Stimulated activated CD8-positive, alpha-beta memory T cell treated with anti-CD3 and anti-CD28 coated beads, Interleukin-2, amount 100 ng/mL, for 1 hour (primary cell): ENCODE measurements at regions not wholly inside any gene's neighbourhood (a gene's known extent, or its start where the extent isn't known, plus 50 kb on each side); places are given as distances from the start of the nearest gene placed in this dataset.

Experiments used
- DNase-seq, 2 donors: peaks; one replicate each; pipeline ENCODE4 v3.0.0-alpha.2; 2020; ENCODE audit warnings: low read depth in 2 of 2

DNA sequence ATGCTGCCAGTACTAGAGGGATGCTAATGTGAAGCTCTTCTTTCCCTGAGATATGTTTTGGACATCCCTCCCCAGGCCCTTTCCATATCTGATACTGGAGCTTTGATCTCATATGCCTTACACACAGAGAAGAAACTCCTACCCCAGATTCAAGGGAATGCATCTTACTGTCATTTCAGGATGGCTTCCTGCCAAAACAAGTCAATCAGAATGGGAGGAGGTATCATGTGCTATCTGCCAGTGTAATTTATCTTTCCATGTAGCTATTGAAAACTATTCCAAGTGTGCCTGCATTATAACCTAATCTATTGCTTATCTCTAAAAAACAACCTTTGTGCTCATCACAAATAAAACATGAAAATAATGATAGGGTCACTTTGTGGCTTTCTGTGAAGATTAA, 269.9 kb upstream of the SETBP1 start:
- no peak for DNase-seq

DNA sequence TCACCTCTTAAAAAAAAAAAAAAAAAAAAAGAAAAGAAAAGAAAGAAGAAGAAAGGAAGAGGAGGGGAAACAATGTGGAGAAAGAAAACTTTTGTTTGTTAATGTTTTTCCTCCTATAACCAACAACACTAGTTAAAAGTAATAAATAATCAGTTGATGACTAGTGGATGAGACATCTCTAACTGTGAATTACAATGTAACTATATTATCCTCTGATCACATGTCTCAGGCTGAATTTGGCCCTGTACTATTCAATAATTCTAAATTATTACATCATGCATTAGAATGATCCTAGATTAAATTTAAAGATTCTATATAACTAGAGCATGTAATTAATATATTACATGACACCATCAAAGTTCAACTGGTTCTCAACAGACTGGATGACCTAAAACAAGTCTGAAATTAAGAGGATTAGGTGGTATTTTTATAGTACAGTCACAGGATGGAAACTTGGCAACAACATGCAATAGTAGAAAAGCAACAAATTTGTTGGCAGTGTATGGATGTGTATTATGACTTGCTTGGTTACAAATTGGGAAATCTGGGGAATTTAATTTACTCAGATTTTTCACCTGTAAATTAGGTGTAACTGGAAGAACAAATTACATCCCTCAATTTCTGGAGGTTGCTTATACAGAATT, 269.3 kb upstream of the SETBP1 start:
- no peak for DNase-seq

DNA sequence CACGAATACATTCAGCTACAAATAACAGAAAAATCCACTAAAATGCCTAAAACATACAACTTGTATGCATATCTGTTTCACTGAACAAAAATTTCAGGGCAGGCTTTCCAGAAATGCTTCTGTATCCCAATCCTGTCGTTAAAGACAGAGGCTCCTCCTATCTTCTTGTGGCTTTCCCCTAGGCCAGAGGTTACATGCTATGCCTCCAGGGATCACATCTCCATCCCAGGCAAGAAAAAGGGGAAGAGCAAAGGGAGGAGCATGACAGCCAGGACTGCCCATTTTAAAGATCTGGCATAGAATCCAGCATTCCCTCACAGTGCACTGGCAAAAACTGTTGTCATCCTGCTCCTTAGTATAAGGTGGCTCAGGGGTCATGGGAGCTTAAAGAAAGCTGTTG, 268.7 kb upstream of the SETBP1 start:
- no peak for DNase-seq

DNA sequence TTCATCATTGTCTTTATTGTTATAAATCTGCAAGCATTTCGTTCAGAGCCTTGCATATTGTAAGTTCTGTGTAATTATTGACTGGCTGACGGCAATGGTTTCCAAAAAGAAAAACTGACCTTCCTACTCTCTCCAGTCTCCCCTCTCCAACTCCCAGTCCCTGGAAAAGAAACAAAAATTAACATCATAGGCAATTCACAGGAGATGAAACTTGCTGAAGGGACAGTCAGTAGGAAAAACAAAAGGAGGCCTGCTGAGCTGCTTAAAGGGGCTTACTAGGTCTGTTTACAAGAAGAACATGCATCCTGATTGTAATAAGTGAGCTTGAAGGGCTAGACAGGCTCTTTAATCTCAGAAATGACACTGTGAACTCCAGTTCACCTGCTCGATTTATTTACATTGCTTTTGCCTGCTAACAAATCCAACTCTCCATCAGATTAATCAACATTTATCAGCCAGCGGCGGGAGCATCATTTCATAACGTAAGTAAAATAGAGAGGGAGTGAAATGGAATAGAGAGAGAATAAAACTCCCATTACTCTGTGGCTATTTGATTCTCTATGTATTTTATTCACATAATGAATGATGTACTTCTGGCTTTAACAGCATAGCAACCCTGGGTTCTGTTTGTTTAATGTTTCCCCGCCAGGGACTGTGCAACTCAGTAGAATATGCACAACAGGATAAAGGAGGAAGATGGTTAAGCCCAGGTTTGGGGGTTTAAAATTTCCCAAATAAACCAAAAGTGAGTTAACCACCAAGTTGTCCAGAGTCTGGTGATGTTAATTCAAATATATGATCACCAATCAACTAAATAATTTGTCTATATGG, 256.7 kb upstream of the SETBP1 start:
- DNase-seq: no peak

DNA sequence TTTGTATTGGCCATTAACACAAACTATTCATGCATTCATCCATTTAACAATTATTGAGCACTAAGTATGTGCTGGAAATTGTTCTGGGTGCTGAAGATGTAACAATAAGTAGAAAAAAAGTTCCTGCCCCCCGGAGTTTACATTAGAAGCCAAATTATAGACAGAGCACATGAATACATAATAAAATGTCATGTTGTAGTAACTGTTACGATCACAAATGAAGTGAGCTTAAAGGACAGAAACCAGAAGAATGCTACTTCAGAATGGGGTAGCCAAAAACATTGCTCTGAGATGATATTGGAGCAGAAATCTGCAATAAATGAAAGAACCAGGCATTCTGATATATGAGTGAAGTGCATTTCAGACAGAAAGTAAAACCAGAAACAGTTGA, 256.0 kb upstream of the SETBP1 start:
- no peak for DNase-seq

DNA sequence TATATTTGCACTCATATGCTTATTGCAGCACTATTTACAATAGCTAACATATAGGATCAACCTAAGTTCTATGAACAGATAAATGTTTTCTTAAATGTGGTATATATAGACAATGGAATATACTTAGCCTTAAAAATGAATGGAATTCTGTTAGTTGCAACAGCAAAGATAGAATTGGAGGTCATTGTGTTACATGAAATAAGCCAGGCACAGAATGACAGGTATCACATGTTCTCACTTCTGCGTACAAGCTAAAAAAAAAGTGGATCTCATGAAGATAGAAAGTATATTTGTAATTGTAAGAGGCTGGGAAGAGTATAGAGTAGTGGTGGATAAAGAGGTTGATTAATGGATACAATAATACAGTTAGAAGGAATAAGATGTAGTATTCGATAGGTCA, 255.5 kb upstream of the SETBP1 start:
- no peak for DNase-seq

DNA sequence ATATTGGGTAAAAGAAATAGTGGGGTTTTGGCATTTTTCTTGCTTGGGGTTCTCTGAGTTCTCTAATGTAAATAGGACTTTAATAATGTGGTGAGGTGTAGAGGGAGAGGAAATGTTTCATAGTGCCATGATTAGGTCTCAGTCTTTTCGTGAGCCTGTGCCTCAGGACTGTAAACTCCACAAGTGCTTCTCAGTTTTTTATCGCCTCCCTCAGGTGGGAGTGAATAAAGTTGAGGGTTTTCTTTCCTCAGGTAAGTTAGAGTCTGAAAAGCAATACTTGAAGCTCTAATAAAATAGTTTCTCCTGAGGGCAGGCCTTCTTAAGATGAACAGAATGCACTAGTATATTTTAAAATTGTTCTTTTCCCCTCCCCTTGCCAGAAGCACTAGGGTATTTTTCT, 243.1 kb upstream of the SETBP1 start:
- no peak for DNase-seq

DNA sequence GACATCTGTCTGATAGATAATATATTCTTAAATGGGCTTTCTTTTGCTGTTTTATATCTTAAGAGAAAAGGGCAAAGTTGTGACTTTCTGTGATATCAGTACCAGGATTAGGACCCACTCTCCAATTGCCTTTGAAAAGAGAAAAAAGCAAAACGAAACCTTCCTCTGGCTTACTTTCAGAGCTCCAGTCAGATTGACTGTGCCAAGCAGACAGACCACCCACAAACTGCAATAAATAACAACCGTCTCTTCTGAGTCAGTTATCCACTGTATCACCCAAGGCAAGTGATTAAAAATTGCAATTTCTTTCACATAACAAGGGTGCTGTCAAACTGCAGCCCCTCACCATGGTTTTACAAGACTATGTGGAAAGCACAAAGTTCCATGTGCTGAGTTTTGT, 230.5 kb upstream of the SETBP1 start:
- DNase-seq: no peak

DNA sequence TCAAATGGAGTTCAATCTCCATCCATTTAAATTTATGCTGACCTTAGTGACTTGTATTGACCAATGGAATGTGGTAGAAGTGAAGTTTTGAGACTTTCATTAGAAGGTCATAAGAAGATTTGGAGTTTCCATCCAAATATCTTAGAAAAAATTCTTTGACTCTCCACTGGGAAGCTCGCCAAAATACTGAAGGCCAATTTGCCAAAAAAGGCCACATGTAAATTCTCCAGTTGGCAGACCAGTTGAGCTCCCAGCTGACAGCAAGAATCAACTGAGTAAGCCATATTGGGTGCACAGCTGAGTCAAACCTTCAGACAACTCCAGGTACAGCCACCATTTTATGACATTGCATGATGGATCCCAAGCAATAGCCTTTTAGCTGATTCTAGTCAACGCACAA, 228.3 kb upstream of the SETBP1 start:
- DNase-seq: no peak

DNA sequence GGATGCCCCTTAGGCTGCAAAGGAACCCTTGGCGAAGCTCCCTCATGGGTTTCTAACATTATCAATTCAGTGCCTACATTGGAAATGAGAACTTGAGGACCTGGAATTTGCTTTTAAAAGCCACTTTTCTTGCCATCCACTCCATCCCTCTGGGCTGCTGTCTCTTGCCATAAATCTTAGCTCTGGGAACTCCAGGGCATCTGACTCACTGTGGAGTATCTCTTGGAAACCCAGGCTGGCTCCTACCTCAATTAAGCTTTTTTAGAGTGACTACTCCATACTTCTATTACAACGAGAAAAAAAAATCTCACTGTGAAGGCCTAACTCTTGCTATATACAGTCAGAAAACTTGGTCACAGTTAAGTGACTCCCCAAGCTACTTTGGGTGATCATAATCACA, 227.2 kb upstream of the SETBP1 start:
- DNase-seq: no peak

DNA sequence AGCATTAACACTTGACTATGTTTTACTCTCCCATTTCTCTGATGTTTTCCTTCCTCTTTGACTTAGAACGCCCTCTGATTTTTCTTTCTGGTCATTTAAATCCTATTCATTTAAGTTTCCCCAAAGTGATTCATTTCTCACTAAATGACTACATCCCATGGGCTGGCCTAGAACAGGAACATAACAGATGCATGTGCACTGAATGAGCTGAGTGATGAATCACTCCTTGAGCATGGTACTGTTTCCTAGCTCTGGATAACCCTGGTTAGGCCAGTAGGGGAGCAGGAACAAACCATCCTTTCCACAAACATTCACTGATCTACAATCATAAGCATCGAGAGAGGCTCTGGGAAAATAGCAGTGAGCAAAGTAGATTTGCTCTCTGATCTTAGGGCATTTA, 221.9 kb upstream of the SETBP1 start:
- DNase-seq: no peak

DNA sequence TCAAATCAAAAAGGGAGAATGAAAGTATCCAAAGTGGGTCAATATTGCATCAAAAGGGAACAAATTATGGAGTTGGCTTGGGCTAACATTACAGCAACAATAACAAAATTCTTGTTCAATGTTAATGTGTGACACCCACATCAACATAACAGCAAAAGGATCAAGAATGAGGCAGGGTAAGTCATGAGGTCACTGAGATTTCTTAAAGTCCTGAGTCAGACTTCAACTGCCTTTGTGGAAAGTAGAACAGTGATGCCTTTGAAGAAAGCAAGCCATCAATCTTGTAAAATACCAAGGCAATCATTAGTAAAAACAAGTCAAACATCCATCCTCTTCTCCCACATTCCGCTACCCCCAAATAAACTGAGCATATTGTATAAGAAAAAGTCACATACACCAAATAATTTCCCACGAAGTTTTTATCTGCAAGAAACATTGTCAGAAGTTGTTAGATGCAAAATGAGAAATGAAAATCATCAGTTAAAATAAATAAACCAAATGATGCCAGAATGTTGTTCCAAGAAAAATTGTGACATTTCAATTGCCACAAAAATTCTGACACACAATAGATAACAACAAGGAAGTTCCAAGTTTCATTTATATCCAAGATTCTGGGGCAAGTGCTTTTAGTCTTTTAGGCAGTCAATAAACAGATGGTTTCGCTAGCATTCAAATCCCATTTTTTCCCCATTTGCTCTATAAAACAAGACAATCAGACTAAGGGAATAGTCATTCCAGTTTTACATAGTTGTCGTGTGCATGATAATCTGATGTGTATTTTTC, 216.1 kb upstream of the SETBP1 start:
- DNase-seq: no peak

DNA sequence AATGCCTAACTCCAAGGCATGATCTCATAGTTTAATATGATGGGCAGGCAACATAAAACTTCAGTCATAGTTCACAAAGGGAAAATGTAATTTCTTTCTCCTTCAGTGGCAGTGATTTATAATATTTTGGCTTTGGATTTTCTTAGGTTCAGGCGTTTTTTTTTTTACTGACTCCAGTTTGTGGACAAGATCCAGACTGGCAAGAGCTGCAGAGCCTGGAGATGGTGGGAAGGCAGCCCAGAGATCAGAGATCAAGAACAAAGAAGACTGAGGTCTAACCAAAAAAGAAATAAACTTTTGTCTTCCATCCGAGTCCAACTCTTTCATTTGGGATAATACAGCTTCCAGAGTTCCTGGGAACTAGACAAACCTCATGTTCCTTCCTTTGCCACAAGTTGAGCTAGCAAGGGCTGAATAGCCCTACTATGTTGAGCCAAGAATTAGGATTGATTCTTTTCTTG, 215.3 kb upstream of the SETBP1 start:
- no peak for DNase-seq

DNA sequence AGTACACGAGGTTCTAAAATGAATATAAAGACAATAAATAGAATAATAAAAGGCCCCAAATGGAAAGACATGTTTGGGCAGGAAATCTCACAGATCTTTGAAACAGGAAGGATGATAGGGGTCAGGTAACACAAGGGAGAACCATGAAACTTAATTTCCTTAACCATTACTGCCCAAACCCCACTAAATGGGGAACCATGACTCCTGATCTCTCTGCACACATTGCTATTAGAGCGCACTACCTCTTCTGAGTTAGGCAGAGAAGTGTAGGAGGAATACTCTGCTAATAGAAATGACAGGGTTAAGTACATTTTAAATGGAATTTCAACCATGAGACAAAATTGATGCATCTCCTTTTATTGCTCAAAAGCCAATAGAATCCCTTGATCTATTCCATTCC, 213.7 kb upstream of the SETBP1 start:
- DNase-seq: no peak

DNA sequence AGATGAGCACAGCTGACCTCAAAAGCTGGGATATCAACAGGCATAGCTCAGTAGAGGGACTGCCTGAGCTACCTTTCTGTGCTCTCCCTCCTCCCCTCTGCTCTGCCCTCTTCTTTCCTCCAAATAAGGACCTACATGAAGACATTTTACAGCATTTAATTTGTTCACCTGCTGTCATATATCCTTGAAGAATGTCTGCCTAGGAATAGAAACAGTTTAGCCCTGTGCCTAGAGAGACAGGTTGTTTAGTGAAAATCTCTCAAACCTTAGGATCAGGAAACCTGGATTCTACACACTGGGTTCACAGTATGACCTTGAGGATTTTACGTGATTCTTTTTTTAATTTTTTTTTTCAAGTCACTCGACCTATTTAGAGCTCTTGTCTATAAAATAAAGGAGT, 213.0 kb upstream of the SETBP1 start:
- no peak for DNase-seq

DNA sequence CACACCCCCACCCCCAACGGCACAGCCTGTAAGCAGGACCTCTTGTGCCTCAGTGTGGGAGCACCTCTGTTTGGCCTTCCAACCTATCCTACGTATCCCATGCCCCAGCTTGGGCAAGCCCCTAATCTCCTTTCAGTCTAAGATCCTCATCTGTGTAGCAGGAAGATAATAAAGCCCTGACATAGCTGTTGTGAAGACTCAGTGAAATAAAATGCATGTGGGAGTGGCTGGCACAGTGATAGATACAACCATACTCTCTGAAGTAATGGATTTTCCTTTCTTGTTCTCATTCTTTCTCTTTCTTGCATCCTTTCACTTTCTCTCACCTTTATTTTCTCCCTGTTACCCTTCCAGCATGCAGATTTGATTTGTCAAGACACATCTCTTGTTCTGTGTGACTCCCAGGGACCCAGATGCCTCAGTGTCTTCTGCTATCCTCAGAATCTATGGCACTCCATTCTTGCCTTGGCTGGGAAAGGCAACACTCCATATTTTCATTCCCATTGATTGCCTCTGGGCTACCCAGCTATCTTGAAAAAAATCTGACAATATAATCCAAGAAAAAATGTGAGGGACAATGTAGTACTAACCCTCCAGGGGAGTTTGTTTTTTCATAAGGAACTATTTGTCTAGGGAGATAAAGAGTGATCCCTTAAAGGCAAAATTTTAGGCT, 207.2 kb upstream of the SETBP1 start:
- DNase-seq: no peak

DNA sequence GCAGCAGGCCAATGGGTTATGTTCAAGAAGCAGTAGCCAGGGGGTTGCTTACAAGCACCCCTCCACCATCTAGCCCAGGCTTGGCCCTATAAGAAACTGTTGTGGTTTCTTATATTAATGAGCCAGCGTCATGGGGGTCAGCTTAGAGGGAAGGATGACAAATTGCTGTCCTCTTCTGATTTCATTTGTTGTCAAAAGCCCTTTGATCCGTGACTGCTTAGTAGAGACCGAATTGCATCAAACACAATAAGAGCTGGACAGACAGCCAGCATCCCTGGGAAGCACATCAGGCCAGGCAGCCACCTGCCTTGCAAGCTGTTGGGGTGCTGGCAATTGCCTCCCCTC, 206.6 kb upstream of the SETBP1 start:
- no peak for DNase-seq

DNA sequence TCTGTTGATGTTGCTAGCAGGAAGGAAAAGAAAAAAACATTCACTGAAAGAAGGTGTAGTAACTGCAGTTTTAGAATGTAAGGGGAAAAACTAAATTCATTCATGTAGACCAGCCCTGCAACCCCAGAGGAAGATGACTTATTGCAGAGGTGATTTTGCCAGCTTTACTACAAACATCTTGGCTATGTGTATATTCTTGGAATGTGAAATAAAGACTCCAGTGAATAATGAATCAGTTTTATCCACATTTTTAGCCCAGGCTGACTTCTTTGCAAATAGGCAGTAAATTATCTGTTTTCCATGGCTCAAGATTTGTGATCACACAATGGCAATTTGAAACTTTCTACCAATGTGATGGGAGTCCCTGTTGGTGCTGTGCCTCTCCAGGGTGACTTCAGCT, 206.1 kb upstream of the SETBP1 start:
- DNase-seq: no peak

DNA sequence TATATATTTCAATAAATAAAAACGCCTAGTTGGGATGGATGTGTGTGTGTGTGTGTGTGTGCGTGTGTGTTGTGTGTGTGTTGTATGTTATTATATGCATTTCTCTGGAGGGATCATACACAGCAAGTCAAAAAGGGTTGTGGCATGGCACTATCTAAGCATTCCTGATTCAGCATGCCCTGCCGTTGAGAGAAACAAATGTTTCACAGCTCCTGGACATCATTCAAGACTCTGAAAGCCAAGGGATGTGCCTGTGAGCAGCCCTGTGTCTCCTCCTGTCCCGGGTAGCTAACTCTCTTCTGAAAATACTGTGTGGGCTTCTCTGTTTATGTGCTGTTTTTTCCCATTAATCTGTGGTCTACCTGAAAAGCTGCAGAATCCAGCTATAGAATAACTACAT, 197.9 kb upstream of the SETBP1 start:
- DNase-seq: no peak

DNA sequence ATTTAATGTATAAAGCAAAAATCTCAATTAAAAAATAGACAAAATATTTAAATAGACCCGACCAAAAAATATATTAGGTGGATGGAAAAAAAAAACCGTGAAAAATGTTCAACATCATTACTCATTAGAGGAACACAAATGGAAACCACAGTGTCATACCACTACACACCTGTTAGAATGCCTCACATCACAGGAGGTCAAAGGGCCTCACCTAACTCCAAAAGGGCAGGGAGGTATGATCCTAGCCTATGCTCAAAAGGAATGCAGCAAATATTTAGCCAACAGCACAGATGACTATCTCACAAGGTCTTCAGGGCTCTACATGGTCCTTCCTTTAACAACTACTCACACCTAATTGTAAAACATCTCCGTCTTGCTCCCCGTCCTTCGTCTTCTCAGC, 185.5 kb upstream of the SETBP1 start:
- no peak for DNase-seq

DNA sequence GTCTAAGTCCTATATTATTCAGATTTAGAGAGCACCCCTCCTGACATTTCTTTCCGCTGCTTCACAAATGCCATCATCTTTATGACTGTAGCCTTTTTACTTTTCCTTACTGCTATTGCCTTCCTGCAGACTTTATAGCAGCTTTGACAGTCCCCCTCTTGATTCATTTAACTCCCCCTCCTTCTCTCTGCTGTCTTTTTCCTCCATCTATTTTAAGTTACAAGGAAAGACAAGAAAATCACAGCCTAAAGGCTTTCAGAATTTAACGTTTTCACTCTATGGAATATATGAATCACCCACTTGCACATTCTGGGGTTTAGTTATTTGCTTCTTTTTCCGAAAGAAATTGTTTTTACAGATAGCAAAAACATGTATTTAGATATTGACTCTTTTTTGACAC, 183.4 kb upstream of the SETBP1 start:
- no peak for DNase-seq

DNA sequence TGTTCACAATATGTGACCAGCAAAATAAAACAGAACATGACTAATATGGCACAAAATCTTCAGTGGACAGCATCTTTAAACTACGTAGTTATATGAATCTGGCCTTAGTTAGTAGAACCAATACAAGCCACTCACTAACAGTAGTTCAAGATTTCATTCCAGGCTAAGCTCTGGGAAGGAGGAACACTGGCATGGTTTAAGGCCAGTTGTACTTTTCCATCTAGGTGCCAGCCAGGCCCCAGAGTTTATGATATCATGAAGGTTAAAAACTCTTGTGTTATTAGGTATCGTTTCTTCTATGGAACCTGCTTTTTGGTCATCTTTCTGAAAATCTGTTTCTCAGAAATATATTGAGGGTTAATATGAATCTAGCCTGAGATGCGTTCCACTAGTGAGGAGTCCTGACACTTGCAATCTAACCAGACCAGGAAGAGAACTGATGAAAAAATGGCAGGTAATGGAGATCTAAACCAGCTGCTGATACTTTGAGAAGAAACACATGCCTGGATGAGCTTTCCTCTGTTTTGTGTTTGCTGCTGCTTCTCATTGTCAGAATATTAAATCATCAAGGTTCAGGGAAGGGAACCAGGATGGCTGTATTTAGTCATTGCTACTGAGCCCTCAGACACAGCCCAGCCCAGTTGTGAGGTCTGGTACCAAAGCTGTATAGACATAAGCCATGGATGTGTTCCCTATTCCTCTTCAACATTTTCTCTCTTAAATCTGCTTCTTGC, 182.8 kb upstream of the SETBP1 start:
- no peak for DNase-seq
